ENCODE measurements at regions not wholly inside any gene's neighbourhood (a gene's known extent, or its start where the extent isn't known, plus 50 kb on each side); places are given as distances from the start of the nearest gene placed in this dataset.

- TF ChIP-seq, protein P1, sequence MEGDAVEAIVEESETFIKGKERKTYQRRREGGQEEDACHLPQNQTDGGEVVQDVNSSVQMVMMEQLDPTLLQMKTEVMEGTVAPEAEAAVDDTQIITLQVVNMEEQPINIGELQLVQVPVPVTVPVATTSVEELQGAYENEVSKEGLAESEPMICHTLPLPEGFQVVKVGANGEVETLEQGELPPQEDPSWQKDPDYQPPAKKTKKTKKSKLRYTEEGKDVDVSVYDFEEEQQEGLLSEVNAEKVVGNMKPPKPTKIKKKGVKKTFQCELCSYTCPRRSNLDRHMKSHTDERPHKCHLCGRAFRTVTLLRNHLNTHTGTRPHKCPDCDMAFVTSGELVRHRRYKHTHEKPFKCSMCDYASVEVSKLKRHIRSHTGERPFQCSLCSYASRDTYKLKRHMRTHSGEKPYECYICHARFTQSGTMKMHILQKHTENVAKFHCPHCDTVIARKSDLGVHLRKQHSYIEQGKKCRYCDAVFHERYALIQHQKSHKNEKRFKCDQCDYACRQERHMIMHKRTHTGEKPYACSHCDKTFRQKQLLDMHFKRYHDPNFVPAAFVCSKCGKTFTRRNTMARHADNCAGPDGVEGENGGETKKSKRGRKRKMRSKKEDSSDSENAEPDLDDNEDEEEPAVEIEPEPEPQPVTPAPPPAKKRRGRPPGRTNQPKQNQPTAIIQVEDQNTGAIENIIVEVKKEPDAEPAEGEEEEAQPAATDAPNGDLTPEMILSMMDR (IDR thresholded peaks at IDR 0.05) = no peak
- no peak for TF ChIP-seq POLR2A (IDR thresholded peaks at IDR 0.05)
Measured at GRCh38 chr20:39602649-39603048, 640.5 kb downstream of the DHX35 start.
